HG02610 (cell line): ENCODE measurements at regions not wholly inside any gene's neighbourhood (a gene's known extent, or its start where the extent isn't known, plus 50 kb on each side); places are given as distances from the start of the nearest gene placed in this dataset.

ENCODE experiments used
- ATAC-seq: cut with Tn5 transposase; IDR thresholded peaks from one replicate; pipeline ENCODE4 v1.9.1; 2021; ENCODE audit warnings: mild to moderate bottlenecking, moderate library complexity; ENCODE audit not compliant: unreplicated experiment

GRCh38 chr20:7490288-7490687, 450.0 kb downstream of the HAO1 start:
- no peak for ATAC-seq

GRCh38 chr20:7492257-7492656, 448.0 kb downstream of the HAO1 start:
- ATAC-seq = no peak

- ATAC-seq = no peak
Observed at GRCh38 chr20:7493311-7493710, 446.9 kb downstream of the HAO1 start.

- no peak for ATAC-seq
Observed at GRCh38 chr20:7496394-7496991, 443.8 kb downstream of the HAO1 start.

GRCh38 chr20:7497985-7498384, 442.3 kb downstream of the HAO1 start:
- ATAC-seq = no peak

GRCh38 chr20:7499201-7499600, 441.1 kb downstream of the HAO1 start:
- ATAC-seq = no peak

- ATAC-seq = no peak
Observed at GRCh38 chr20:7500231-7500663, 440.0 kb downstream of the HAO1 start.

- ATAC-seq = no peak
Observed at GRCh38 chr20:7503501-7503900, 436.8 kb downstream of the HAO1 start.

GRCh38 chr20:7505152-7505834, 435.0 kb downstream of the HAO1 start:
- ATAC-seq = no peak

GRCh38 chr20:7505835-7506221, 434.4 kb downstream of the HAO1 start:
- ATAC-seq = no peak

GRCh38 chr20:7516621-7517111, 423.6 kb downstream of the HAO1 start:
- ATAC-seq = no peak

GRCh38 chr20:7520361-7520760, 419.9 kb downstream of the HAO1 start:
- no peak for ATAC-seq

- no peak for ATAC-seq
Observed at GRCh38 chr20:7523288-7523687, 417.0 kb downstream of the HAO1 start.

- no peak for ATAC-seq
Observed at GRCh38 chr20:7540018-7540417, 400.2 kb downstream of the HAO1 start.

- no peak for ATAC-seq
Observed at GRCh38 chr20:7540923-7541322, 399.3 kb downstream of the HAO1 start.

GRCh38 chr20:7571101-7571500, 369.2 kb downstream of the HAO1 start:
- no peak for ATAC-seq

- no peak for ATAC-seq
Observed at GRCh38 chr20:7571521-7572055, 368.7 kb downstream of the HAO1 start.

- no peak for ATAC-seq
Observed at GRCh38 chr20:7579888-7580287, 360.4 kb downstream of the HAO1 start.

- no peak for ATAC-seq
Observed at GRCh38 chr20:7585126-7585679, 355.1 kb downstream of the HAO1 start.

GRCh38 chr20:7586481-7586880, 353.8 kb downstream of the HAO1 start:
- no peak for ATAC-seq

GRCh38 chr20:7589164-7589563, 351.1 kb downstream of the HAO1 start:
- ATAC-seq = no peak

- ATAC-seq = no peak
Observed at GRCh38 chr20:7596541-7596940, 343.7 kb downstream of the HAO1 start.
